ENCODE measurements at regions not wholly inside any gene's neighbourhood (a gene's known extent, or its start where the extent isn't known, plus 50 kb on each side); places are given as distances from the start of the nearest gene placed in this dataset.

DNA sequence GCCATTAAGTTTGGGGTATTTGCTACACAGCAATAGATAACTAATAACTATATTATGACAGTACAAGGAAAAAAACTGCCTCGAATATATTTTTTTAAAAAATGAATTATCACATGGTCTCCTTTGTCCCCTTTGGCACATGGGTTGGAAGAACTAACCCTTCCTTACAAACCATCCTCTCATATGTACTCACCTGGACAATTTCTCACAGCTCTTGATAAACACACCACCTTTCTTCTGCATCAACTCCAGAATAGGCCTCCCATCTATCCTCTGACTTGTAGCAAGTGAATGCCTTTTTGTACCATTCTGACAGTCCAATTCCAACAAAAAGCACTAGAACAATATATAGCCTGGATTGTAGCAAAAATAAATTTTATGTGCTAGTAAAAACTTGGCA is 78.7 kb upstream of the LARP1 start:
- TF ChIP-seq, protein P1, sequence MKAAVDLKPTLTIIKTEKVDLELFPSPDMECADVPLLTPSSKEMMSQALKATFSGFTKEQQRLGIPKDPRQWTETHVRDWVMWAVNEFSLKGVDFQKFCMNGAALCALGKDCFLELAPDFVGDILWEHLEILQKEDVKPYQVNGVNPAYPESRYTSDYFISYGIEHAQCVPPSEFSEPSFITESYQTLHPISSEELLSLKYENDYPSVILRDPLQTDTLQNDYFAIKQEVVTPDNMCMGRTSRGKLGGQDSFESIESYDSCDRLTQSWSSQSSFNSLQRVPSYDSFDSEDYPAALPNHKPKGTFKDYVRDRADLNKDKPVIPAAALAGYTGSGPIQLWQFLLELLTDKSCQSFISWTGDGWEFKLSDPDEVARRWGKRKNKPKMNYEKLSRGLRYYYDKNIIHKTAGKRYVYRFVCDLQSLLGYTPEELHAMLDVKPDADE (IDR thresholded peaks at IDR 0.05), result no peak
- TF ChIP-seq, protein P2, sequence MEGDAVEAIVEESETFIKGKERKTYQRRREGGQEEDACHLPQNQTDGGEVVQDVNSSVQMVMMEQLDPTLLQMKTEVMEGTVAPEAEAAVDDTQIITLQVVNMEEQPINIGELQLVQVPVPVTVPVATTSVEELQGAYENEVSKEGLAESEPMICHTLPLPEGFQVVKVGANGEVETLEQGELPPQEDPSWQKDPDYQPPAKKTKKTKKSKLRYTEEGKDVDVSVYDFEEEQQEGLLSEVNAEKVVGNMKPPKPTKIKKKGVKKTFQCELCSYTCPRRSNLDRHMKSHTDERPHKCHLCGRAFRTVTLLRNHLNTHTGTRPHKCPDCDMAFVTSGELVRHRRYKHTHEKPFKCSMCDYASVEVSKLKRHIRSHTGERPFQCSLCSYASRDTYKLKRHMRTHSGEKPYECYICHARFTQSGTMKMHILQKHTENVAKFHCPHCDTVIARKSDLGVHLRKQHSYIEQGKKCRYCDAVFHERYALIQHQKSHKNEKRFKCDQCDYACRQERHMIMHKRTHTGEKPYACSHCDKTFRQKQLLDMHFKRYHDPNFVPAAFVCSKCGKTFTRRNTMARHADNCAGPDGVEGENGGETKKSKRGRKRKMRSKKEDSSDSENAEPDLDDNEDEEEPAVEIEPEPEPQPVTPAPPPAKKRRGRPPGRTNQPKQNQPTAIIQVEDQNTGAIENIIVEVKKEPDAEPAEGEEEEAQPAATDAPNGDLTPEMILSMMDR (conservative IDR thresholded peaks at IDR 0.05; ENCODE audit: low read depth in 2 of 2), result no peak
- TF ChIP-seq POLR2AphosphoS5 (IDR thresholded peaks at IDR 0.05; ENCODE audit: low read depth), result no peak
- no peak for TF ChIP-seq CREB1 (CRISPR knock-in tag; IDR thresholded peaks at IDR 0.05; ENCODE audit: low read depth)
